Activated T-cell treated with anti-CD3 and anti-CD28 coated beads for 1 hour (primary cell): ENCODE measurements at regions not wholly inside any gene's neighbourhood (a gene's known extent, or its start where the extent isn't known, plus 50 kb on each side); places are given as distances from the start of the nearest gene placed in this dataset.
"Not testable (repeated sequence)": the region's sequence is repeated elsewhere in the genome, so short reads cannot be mapped to it uniquely, and the experiment has no call there.

Experiments
- DNase-seq: peaks from one replicate; pipeline ENCODE4 v3.0.0-alpha.2; 2020; ENCODE audit warnings: low read depth

- no peak for DNase-seq
These were observed 692.9 kb downstream of the QKI start for GRCh38 chr6:164107297-164107995.

GRCh38 chr6:164106345-164106769, 691.8 kb downstream of the QKI start:
- no peak for DNase-seq

GRCh38 chr6:164105705-164106104, 691.2 kb downstream of the QKI start:
- DNase-seq, result no peak

GRCh38 chr6:164104432-164104831, 689.9 kb downstream of the QKI start:
- no peak for DNase-seq

- no peak for DNase-seq
These were observed 688.2 kb downstream of the QKI start for GRCh38 chr6:164102693-164103092.

- DNase-seq, result no peak
These were observed 687.3 kb downstream of the QKI start for GRCh38 chr6:164101859-164102258.

- DNase-seq, result no peak
These were observed 684.8 kb downstream of the QKI start for GRCh38 chr6:164099269-164099865.

GRCh38 chr6:164098857-164099267, 684.3 kb downstream of the QKI start:
- DNase-seq, result no peak

- no peak for DNase-seq
These were observed 683.3 kb downstream of the QKI start for GRCh38 chr6:164097551-164098398.

GRCh38 chr6:164097056-164097455, 682.5 kb downstream of the QKI start:
- no peak for DNase-seq

- DNase-seq, result no peak
These were observed 680.5 kb downstream of the QKI start for GRCh38 chr6:164095056-164095455.

- DNase-seq, result no peak
These were observed 673.4 kb downstream of the QKI start for GRCh38 chr6:164087870-164088269.

GRCh38 chr6:164087211-164087610, 672.7 kb downstream of the QKI start:
- no peak for DNase-seq

- DNase-seq, result no peak
These were observed 671.8 kb downstream of the QKI start for GRCh38 chr6:164086076-164086887.

GRCh38 chr6:164085091-164086075, 670.9 kb downstream of the QKI start:
- DNase-seq, result no peak

- no peak for DNase-seq
These were observed 664.7 kb downstream of the QKI start for GRCh38 chr6:164079275-164079600.

- DNase-seq, result no peak
These were observed 664.2 kb downstream of the QKI start for GRCh38 chr6:164078532-164079274.

GRCh38 chr6:164076818-164077532, 662.5 kb downstream of the QKI start:
- DNase-seq, result not testable (repeated sequence)

GRCh38 chr6:164075981-164076615, 661.6 kb downstream of the QKI start:
- DNase-seq, result no peak
